Osteoblast (primary cell): ENCODE measurements at regions not wholly inside any gene's neighbourhood (a gene's known extent, or its start where the extent isn't known, plus 50 kb on each side); places are given as distances from the start of the nearest gene placed in this dataset.

ENCODE experiments used
- DNase-seq: peaks from one replicate; pipeline ENCODE4 v3.0.0; 2011; ENCODE audit warnings: low spot score, mixed read lengths; ENCODE audit not compliant: insufficient read length; ENCODE audit errors: missing footprints
- H2AFZ ChIP-seq: 2 replicates; pipeline ENCODE4 v1.6.0; 2011; ENCODE audit warnings: mild to moderate bottlenecking, low read length
- H3K27ac ChIP-seq: 2 replicates; pipeline ENCODE4 v1.5.1; 2011; ENCODE audit warnings: mild to moderate bottlenecking, low read depth, low read length, moderate library complexity
- H3K27me3 ChIP-seq: 2 replicates; pipeline ENCODE4 v1.6.0; 2012; ENCODE audit warnings: mild to moderate bottlenecking, control low read depth, inconsistent platforms, low read length, moderate library complexity; ENCODE audit not compliant: insufficient read depth
- H3K36me3 ChIP-seq: 2 replicates; pipeline ENCODE4 v1.5.1; 2011; ENCODE audit warnings: mild to moderate bottlenecking, low read length, control low read depth, moderate library complexity; ENCODE audit not compliant: insufficient read depth
- H3K4me1 ChIP-seq: 2 replicates; pipeline ENCODE4 v1.5.1; 2011; ENCODE audit warnings: mild to moderate bottlenecking, low read length, control low read depth, moderate library complexity; ENCODE audit not compliant: insufficient read depth
- H3K4me2 ChIP-seq: 2 replicates; pipeline ENCODE4 v1.6.0; 2011; ENCODE audit warnings: mild to moderate bottlenecking, low read length; ENCODE audit not compliant: insufficient read depth
- H3K4me3 ChIP-seq: fragments of 200-600 bp; sonication (generic); 3 replicates; pipeline ENCODE4 v1.5.1; 2012; ENCODE audit warnings: mild to moderate bottlenecking, low read length, inconsistent platforms; ENCODE audit not compliant: insufficient read depth
- H3K79me2 ChIP-seq: 2 replicates; pipeline ENCODE4 v1.6.0; 2012; ENCODE audit warnings: mild to moderate bottlenecking, low read length, control low read depth, inconsistent platforms; ENCODE audit not compliant: insufficient read depth
- H3K9me3 ChIP-seq: 2 replicates; pipeline ENCODE4 v1.5.1; 2011; ENCODE audit warnings: low read depth, low read length, control low read depth
- H4K20me1 ChIP-seq: 2 replicates; pipeline ENCODE4 v1.6.0; 2012; ENCODE audit warnings: mild to moderate bottlenecking, low read length, control low read depth; ENCODE audit not compliant: insufficient read depth
- CTCF ChIP-seq: IDR thresholded peaks from 2 replicates; pipeline ENCODE4 v1.5.1; 2011; ENCODE audit warnings: mild to moderate bottlenecking, low read depth, low read length, moderate library complexity; ENCODE audit errors: extremely low read depth

GRCh38 chr7:17126413-17127268 lies 171.8 kb upstream of the AHR start:
- H3K27me3 ChIP-seq = no peaks in the 10 kb centered on the region
- H4K20me1 ChIP-seq = no peaks in the 10 kb centered on the region
- no peak for TF ChIP-seq CTCF
- no peaks in the 10 kb centered on the region for H3K9me3 ChIP-seq
- H2AFZ ChIP-seq = peak overlapping the region; percentile 27
- H3K36me3 ChIP-seq = no peaks in the 10 kb centered on the region
- no peak for DNase-seq
- no peak overlapping the region for H3K4me2 ChIP-seq
- peaks cover 30% of the 10 kb centered on the region for H3K4me1 ChIP-seq
- no peaks in the 10 kb centered on the region for H3K79me2 ChIP-seq
- H3K27ac ChIP-seq = no peak overlapping the region
- H3K4me3 ChIP-seq = no peak overlapping the region

- H3K27me3 ChIP-seq = no peaks in the 10 kb centered on the region
- peaks cover 17% of the 10 kb centered on the region for H3K4me1 ChIP-seq
- H3K4me3 ChIP-seq = no peak overlapping the region
- H3K36me3 ChIP-seq = no peaks in the 10 kb centered on the region
- no peak for TF ChIP-seq CTCF
- no peak overlapping the region for H2AFZ ChIP-seq
- H3K9me3 ChIP-seq = no peaks in the 10 kb centered on the region
- H3K79me2 ChIP-seq = no peaks in the 10 kb centered on the region
- no peak for DNase-seq
- H4K20me1 ChIP-seq = no peaks in the 10 kb centered on the region
- H3K4me2 ChIP-seq = no peak overlapping the region
- no peak overlapping the region for H3K27ac ChIP-seq
These were observed 169.2 kb upstream of the AHR start for GRCh38 chr7:17129218-17129617.

GRCh38 chr7:17130281-17131059 lies 168.0 kb upstream of the AHR start:
- H2AFZ ChIP-seq = no peak overlapping the region
- peaks cover 17% of the 10 kb centered on the region for H3K4me1 ChIP-seq
- H3K27ac ChIP-seq = peak overlapping the region; percentile 43
- no peak overlapping the region for H3K4me3 ChIP-seq
- no peaks in the 10 kb centered on the region for H3K27me3 ChIP-seq
- no peaks in the 10 kb centered on the region for H4K20me1 ChIP-seq
- peak; percentile 51 for DNase-seq
- no peak for TF ChIP-seq CTCF
- H3K36me3 ChIP-seq = no peaks in the 10 kb centered on the region
- peak overlapping the region; percentile 53 for H3K4me2 ChIP-seq
- H3K9me3 ChIP-seq = no peaks in the 10 kb centered on the region
- H3K79me2 ChIP-seq = no peaks in the 10 kb centered on the region

GRCh38 chr7:17131060-17131345 lies 167.4 kb upstream of the AHR start:
- no peaks in the 10 kb centered on the region for H3K36me3 ChIP-seq
- peak; percentile 2 for DNase-seq
- TF ChIP-seq CTCF = no peak
- peaks cover 17% of the 10 kb centered on the region for H3K4me1 ChIP-seq
- no peak overlapping the region for H3K4me3 ChIP-seq
- peak overlapping the region; percentile 53 for H3K4me2 ChIP-seq
- no peaks in the 10 kb centered on the region for H3K79me2 ChIP-seq
- H3K9me3 ChIP-seq = no peaks in the 10 kb centered on the region
- no peaks in the 10 kb centered on the region for H3K27me3 ChIP-seq
- H4K20me1 ChIP-seq = no peaks in the 10 kb centered on the region
- peak overlapping the region; percentile 43 for H3K27ac ChIP-seq
- H2AFZ ChIP-seq = no peak overlapping the region
